ENCODE measurements at regions not wholly inside any gene's neighbourhood (a gene's known extent, or its start where the extent isn't known, plus 50 kb on each side); places are given as distances from the start of the nearest gene placed in this dataset.

DNA sequence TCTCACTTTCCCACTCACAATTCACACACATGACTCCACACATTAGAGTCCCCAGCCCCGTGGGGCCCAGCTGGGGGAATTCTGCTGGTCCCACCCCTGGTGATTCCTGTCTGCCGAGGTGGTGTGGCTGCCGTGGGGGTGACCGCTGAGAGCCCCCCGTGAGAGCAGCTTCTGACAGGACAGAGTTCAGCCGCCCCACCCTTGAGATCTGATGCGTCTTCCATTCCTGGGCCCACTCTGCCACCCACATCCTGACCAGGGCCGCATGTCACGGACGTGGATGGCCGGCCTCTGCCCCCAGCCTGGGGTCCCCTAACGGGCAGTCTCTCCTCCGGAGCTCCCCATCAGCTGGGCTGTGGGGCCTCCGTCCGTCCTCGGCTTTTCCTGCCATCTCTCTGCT is 240.1 kb upstream of the PITRM1 start:
- H3K9ac ChIP-seq (ENCODE audit: low read depth, low read length) = no peak overlapping the region
- intact Hi-C loops (cut with micrococcal nuclease) = no loop called here
- peaks cover 4% of the 10 kb centered on the region for H3K9me3 ChIP-seq (ENCODE audit: control insufficient read depth, insufficient read depth, low read length)
- H4K20me1 ChIP-seq (ENCODE audit: insufficient read depth, low read length) = no peaks in the 10 kb centered on the region
- no peak overlapping the region for H2BK120ac ChIP-seq (ENCODE audit: low read depth, low read length)
- H4K5ac ChIP-seq (ENCODE audit: low read depth, low read length) = no peak overlapping the region
- H4K91ac ChIP-seq (ENCODE audit: insufficient read depth, low read depth, low read length) = no peak overlapping the region
- no peak overlapping the region for H2AK9ac ChIP-seq (replicated peaks; ENCODE audit: low read depth, low read length, poor library complexity)
- no peaks in the 10 kb centered on the region for H3K36me3 ChIP-seq (ENCODE audit: control insufficient read depth, insufficient read depth, low read length)
- no peak overlapping the region for H2BK5ac ChIP-seq (ENCODE audit: low read depth, low read length, poor library complexity, severe bottlenecking)
- H3K14ac ChIP-seq (replicated peaks; ENCODE audit: low read depth, low read length) = no peak overlapping the region
- H3K4me2 ChIP-seq (ENCODE audit: low read depth, low read length) = no peak overlapping the region
- peak overlapping the region; percentile 51 for H2AFZ ChIP-seq (replicated peaks; ENCODE audit: low read length, poor library complexity)
- H3K18ac ChIP-seq (ENCODE audit: low read depth, low read length) = no peak overlapping the region
- H3K4ac ChIP-seq (ENCODE audit: low read depth, low read length) = no peak overlapping the region
- ATAC-seq (ENCODE audit: low read depth) (no peak), DNase-seq (no peak)
- H3K56ac ChIP-seq (ENCODE audit: extremely low read depth, insufficient read depth, low read length) = no peak overlapping the region
- TF ChIP-seq NFE2L2 (IDR thresholded peaks at IDR 0.05; ENCODE audit: low read depth, low read length) = no peak
- TF ChIP-seq BHLHE40 (IDR thresholded peaks at IDR 0.05; ENCODE audit: low read depth, low read length) = no peak
- TF ChIP-seq MAFK (IDR thresholded peaks at IDR 0.05; ENCODE audit: low read depth, low read length) = no peak
- TF ChIP-seq POLR2A (IDR thresholded peaks at IDR 0.05; ENCODE audit: low read depth, low read length) = no peak
- TF ChIP-seq CHD1 (IDR thresholded peaks at IDR 0.05; ENCODE audit: low read depth, low read length) = no peak
- H3K9me1 ChIP-seq (ENCODE audit: insufficient read depth, low read length) = no peaks in the 10 kb centered on the region
- H3K79me1 ChIP-seq (ENCODE audit: low read depth in 1 of 2, low read length in 2 of 2) = no peaks in the 10 kb centered on the region
- no peak overlapping the region for H4K8ac ChIP-seq (ENCODE audit: low read depth in 2 of 2, low read length in 2 of 2)
- ChIA-PET POLR2A (ENCODE audit: unreplicated experiment) (interaction anchor here (0.6 kb wide), 1 partner anchor 16 kb away, joined by 3 read pairs; no protein-coding TSS in a partner anchor), CTCF (no interaction called here)
- H3K23ac ChIP-seq (ENCODE audit: low read depth, low read length) = no peak overlapping the region
- no peak overlapping the region for H3K4me3 ChIP-seq (ENCODE audit: insufficient read depth, low read depth, low read length)
- no peak overlapping the region for H2BK15ac ChIP-seq (ENCODE audit: low read depth, low read length)
- no peak overlapping the region for H3K27ac ChIP-seq (ENCODE audit: insufficient read depth, low read length)
- no peaks in the 10 kb centered on the region; the same call in 1 of the 2 replicates for H3K4me1 ChIP-seq (ENCODE audit: control insufficient read depth, insufficient read depth, low read length)
- peaks cover 2% of the 10 kb centered on the region; the same call in 1 of the 2 replicates for H3K27me3 ChIP-seq (ENCODE audit: control insufficient read depth, insufficient read depth, low read length)
- dilution Hi-C loops (cut with HindIII; ENCODE audit: low sequenced_read_pairs, unreplicated experiment) = no loop called here
- no TSS peak for BruUV-seq (replicated peaks)
- no peak overlapping the region; the same call in 1 of the 2 replicates for H2AK5ac ChIP-seq (ENCODE audit: low read depth, low read length)
- in situ Hi-C loops (cut with MboI; ENCODE audit: low sequenced_read_pairs) = no loop called here
- no peak overlapping the region for H2BK20ac ChIP-seq (ENCODE audit: low read depth, low read length)
- 86% methylated on average over 8 of the region's 16 CpGs; no CpG with 5 or more reads in 1 of the 2 experiments for WGBS, 2 experiments (ENCODE audit: extremely low coverage in 2 of 2, insufficient read length in 1 of 2)
